Skin of body (tissue), 1 donor: ENCODE measurements at regions not wholly inside any gene's neighbourhood (a gene's known extent, or its start where the extent isn't known, plus 50 kb on each side); places are given as distances from the start of the nearest gene placed in this dataset.
"Not testable (repeated sequence)": the region's sequence is repeated elsewhere in the genome, so short reads cannot be mapped to it uniquely, and the experiment has no call there.

Source experiments
- DNase-seq: peaks from one replicate; lab custom pipeline; 2025; lab: John Stamatoyannopoulos, UW

GRCh38 chr10:64977915-64978314 lies 1456.7 kb downstream of the REEP3 start:
- DNase-seq: no peak

- no peak for DNase-seq
Measured at GRCh38 chr10:64996886-64997285, 1475.7 kb downstream of the REEP3 start.

GRCh38 chr10:65010845-65011244 lies 1489.6 kb downstream of the REEP3 start:
- DNase-seq: no peak

DNA sequence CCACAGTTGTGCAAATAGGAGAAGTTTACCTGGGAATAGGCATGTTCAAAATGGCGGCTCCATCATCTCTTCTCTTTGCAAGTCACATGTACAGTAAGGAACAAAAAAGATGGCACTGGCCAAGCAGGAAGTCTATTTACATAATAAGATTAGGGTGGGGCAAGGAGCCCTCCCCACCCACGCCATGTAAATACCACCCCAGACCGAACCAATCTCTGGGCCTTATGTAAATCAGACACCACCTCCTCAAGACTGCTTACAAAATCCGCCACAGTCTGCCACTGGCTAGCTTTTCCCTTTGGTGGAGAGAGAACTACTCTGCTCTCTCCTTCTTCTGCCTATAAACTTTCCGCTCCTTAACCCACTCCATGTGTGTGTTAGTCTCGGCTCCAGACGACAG lies 1496.3 kb downstream of the REEP3 start:
- DNase-seq: no peak

- no peak for DNase-seq
Measured at GRCh38 chr10:65024886-65025285, 1503.7 kb downstream of the REEP3 start.

DNA sequence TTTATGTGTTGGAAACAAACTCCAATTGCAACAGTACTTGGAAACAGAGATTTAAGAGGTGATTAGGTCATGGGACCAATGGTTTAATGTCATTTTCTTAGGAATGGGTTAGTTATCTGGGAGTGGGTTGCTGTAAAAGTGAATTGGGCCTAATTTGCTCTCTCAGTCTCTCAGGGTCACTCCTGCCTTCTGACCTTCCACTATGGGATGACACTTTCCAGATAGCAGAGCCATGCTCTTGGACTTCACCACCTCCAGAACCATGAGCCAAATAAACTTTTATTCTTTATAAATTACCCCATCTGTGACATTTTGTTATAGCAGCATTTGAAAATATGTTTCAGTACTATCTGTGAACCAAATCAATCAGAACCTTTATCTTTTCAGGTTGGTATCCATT lies 1509.1 kb downstream of the REEP3 start:
- DNase-seq: no peak

GRCh38 chr10:65032867-65033769 lies 1511.9 kb downstream of the REEP3 start:
- peak; percentile 1 for DNase-seq

DNA sequence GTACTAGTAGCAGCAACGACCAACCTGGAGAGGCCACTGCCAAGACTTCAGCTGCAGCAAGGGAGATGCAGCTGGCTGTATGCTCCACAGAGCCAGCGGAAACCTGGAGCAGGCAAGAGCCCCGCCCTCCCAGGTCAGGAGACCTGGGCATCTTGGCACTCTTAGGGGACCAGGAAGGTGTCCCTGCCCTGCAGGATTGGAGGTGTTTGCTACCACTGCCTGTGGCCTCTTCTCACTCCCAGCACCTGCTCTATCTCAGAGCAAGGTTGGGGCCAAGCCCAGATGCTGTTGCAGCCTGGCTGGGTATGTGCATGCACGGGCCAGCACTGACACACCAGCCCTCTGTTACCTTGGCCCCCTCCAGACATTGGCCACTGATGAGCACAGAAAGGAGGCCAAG lies 1512.8 kb downstream of the REEP3 start:
- no peak for DNase-seq

DNA sequence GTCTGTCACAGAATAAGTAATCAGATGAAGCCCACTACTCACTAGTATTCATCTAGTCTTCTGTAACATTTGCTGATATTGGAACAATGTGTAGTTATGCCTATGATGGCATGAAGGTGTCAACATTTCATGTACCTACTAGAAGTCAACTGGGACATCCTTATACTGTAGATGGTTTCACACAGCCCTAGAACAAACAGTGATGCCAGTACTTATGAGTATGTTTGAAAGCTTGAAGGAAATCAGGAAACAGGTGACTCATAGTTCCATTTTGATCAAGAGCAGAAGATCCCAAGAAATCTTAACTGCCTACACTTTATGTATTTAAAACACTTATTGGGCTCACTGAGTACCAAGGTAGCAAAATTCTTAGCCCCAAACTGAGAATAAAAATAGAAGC lies 1519.6 kb downstream of the REEP3 start:
- DNase-seq: no peak

- DNase-seq: no peak
Measured at GRCh38 chr10:65041307-65041706, 1520.1 kb downstream of the REEP3 start.

GRCh38 chr10:65042496-65042895 lies 1521.3 kb downstream of the REEP3 start:
- DNase-seq: no peak

DNA sequence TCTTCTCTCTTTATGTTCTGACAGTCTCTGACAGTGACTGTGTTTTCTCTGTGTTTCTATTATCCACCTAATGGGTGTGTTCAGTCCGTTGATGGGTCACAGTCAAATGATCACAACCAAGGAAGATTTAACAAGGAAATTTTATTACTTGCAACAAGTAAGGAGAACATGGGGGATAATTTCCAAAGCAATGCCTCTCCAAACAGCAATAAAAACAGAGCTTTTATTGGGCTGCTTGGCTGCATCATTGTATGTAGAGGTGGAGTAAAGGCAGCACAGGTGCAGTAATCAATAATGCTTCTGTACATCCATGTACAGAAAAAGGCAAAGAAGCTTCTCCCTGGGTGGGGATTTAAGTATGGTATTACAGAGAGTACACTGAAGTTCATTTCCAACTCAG lies 1525.6 kb downstream of the REEP3 start:
- DNase-seq: no peak

DNA sequence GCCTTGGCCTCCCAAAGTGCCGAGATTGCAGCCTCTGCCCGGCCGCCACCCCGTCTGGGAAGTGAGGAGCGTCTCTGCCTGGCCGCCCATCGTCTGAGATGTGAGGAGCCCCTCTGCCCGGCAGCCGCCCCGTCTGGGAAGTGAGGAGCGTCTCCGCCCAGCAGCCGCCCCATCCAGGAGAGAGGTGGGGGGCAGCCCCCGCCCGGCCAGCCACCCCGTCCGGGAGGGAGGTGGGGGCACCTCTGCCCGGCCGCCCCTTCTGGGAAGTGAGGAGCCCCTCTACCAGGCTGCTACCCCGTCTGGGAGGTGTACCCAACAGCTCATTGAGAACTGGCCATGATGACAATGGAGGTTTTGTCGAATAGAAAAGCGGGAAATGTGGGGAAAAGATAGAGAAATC lies 1530.9 kb downstream of the REEP3 start:
- DNase-seq: not testable (repeated sequence)

DNA sequence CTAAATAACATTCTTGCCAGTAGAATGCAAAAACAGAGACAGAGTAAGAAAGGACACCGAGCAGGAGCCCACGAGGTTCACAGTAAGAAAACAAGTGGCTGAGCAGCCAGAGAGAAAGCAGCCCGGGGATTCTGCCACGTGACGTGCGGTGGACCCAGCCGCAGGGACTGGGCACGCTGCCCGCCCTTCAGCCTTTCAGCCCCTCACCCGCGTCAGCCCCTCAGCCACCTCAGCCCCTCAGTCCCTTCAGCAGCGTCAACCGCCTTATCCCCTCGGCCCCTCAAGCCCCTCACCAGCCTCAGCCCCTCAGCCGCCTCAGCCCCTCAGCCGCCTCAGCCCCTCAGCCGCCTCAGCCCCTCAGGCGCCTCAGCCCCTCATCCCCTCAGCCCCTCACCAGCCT lies 1532.2 kb downstream of the REEP3 start:
- DNase-seq: not testable (repeated sequence)

DNA sequence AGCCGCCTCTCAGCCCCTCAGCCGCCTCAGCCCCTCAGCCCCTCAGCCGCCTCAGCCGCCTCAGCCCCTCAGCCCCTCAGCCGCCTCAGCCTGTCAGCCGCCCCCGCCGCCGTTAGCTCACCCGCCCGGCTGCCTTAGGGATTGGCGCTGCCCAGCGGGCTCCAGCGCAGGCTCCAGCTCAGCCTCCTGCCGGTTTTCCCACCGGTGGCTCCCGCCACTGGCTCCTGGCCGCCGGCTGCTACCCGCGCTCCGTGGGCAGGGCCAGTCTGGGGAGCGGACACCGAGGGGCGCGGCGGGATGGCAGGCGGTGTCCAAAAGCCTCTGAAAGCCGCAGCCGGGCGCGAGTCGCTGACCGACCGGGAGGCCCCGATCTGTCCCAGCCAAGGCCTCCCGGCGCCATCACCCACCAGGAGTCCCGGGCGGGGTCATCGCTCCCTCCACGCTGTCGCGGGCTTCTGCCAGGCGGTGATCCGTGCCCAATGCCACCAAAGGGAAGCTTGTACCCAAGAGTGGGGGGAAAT lies 1532.7 kb downstream of the REEP3 start:
- DNase-seq: not testable (repeated sequence)

DNA sequence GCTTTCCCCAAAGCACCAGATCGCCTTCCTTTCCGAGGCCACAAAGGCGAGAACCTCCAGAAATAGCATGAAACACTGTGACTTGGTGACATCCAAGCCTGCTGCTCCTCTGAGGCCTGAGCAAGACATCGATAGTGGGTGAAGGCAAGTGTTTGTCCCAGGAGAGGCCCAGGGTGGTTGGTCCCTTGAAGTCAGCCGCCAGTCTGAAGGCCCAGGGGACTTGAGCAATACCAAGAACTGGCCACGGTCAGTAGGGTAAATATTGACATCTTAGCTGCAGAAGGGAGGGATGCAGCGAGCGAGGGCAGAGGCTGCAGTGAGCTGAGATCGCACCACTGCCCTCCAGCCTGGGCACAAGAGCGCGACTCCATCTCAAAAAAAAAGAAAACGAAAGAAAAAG lies 1533.5 kb downstream of the REEP3 start:
- DNase-seq: not testable (repeated sequence)

- no peak for DNase-seq
Measured at GRCh38 chr10:65065278-65065677, 1544.1 kb downstream of the REEP3 start.

DNA sequence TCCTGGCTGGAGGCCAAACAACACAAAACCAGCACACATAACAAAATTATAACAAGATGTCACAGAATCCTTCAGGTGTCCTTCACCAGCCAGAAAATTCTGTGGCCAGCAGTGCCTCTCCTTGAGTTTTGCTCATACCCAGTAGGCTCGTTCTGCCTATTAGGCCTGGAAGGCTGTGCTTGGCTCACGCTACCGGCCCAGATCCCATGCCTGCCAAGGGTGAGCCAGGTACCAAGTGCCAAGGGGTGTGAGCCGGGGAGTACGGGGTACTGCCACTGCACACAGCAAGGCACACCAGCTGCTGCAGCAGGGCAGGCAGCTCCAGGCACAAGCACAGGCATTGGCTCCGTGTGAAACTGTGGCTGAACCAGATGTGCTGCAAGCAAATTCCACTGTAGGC lies 1562.0 kb downstream of the REEP3 start:
- no peak for DNase-seq

- no peak for DNase-seq
Measured at GRCh38 chr10:65090991-65091390, 1569.8 kb downstream of the REEP3 start.

- DNase-seq: no peak
Measured at GRCh38 chr10:65100146-65100545, 1578.9 kb downstream of the REEP3 start.

GRCh38 chr10:65100881-65101280 lies 1579.7 kb downstream of the REEP3 start:
- DNase-seq: not testable (repeated sequence)

GRCh38 chr10:65110009-65110408 lies 1588.8 kb downstream of the REEP3 start:
- DNase-seq: no peak

DNA sequence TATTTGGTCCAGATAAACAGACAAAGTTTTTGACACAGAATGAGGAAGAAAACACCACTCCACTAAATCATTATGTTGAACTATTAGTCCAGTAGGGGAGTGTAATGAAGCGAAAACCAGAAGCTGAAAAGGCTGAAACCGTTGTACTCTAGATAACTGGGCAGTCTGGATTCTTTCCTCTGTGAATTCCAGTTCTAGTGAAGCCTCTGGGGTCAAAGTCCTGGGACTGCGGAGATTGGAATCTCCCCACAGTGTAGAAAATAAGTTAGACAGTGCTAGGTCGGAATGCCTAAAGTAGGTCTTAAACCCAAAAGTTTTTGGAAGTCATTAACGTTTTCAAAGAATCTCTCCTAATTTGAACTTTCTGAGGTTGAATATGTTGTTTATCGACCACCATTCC lies 1589.9 kb downstream of the REEP3 start:
- DNase-seq: not testable (repeated sequence)
